Fibroblast of pulmonary artery (primary cell): ENCODE measurements at regions not wholly inside any gene's neighbourhood (a gene's known extent, or its start where the extent isn't known, plus 50 kb on each side); places are given as distances from the start of the nearest gene placed in this dataset.

Experiments used
- DNase-seq: peaks from one replicate; pipeline ENCODE4 v3.0.0-alpha.2; 2010; ENCODE audit warnings: low read depth
- H3K4me3 ChIP-seq: replicated peaks from 2 replicates; pipeline ENCODE4 v1.5.1; 2011; ENCODE audit warnings: low read depth, mild to moderate bottlenecking, control low read depth, low read length, moderate library complexity
- CTCF ChIP-seq: IDR thresholded peaks from 2 replicates; pipeline ENCODE4 v1.5.1; 2011; ENCODE audit warnings: mild to moderate bottlenecking, control low read depth, low read length, inconsistent platforms; ENCODE audit errors: missing control alignments

- no peak for DNase-seq
- TF ChIP-seq CTCF: no peak
- H3K4me3 ChIP-seq: no peak overlapping the region
Measured at GRCh38 chr5:3862906-3863305, 267.3 kb downstream of the IRX1 start.

- no peak for TF ChIP-seq CTCF
- no peak overlapping the region for H3K4me3 ChIP-seq
- DNase-seq: no peak
Measured at GRCh38 chr5:3875144-3875543, 279.5 kb downstream of the IRX1 start.

DNA sequence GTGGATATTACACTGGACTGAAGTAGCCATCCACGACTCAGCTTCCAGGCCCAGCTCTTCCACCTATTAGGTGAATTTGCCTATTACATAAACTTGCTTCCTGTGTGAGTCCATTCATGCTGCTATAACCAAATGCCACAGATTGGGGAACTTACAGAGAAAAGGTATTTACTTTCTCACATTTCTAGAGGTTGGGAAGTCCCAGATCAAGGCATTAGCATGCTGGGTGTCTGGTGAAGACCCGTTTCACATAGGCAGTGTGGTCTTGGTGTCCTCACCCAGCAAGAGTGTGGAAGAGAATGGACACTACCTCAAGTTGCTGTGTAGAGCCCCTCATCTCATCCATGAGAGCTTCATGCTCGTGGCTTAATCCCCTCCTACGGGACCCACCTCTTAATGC, 282.6 kb downstream of the IRX1 start:
- TF ChIP-seq CTCF: no peak
- no peak overlapping the region for H3K4me3 ChIP-seq
- DNase-seq: no peak

GRCh38 chr5:3883040-3883439, 287.4 kb downstream of the IRX1 start:
- H3K4me3 ChIP-seq: no peak overlapping the region
- DNase-seq: no peak
- no peak for TF ChIP-seq CTCF

DNA sequence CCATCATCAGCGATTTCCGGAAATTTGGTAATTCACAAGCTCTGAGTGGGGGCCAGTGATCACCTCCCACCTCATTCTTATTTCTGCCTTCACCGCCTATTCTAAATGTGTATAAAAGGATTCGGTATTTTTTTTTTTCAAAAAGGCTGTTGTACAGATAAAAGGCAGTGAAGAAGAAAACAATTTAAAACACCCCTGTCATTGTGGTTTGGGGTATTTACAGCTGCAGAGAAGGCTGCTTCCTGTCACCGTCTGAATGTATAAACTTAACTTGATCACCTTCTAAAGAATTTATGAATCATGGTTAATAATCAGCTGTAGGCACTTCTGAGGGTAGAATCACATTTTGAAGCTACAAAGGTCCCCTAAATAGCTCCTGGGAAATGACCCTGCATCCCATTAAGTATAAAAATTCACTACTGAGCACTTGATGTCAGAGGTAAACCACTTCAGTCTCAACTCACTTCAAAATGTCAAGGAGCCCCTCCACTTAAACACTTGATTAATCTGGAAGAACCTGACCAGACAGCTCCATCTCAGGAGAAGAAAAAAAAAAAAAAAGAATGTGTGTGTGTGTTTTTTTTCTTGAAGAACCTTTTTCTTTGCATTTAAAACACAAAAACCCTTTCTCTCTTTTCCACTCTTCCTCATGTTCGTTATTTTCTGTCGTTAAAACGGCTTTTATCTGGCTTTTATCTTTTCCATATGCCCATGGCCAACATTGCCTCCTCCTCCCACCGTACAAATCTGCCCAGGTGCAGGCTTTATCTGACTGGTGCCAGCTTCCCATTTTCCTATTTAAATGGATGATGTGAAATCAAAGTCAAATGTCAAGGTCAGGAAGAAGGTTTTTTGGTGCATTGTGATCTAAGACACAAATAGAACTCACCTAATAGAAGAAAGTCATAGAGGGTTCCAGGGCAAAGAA, 291.2 kb downstream of the IRX1 start:
- no peak for TF ChIP-seq CTCF
- H3K4me3 ChIP-seq: no peak overlapping the region
- no peak for DNase-seq

- no peak for DNase-seq
- TF ChIP-seq CTCF: no peak
- H3K4me3 ChIP-seq: no peak overlapping the region
Measured at GRCh38 chr5:3888310-3888709, 292.7 kb downstream of the IRX1 start.
